Testis (tissue), 2 donors: ENCODE measurements at regions not wholly inside any gene's neighbourhood (a gene's known extent, or its start where the extent isn't known, plus 50 kb on each side); places are given as distances from the start of the nearest gene placed in this dataset.

Experiments
- DNase-seq: peaks from one replicate; pipeline ENCODE4 v3.0.0-alpha.2; 2019
- H3K27ac ChIP-seq, 2 donors: fragments of 200-600 bp; sonication (generic); one replicate each; pipeline ENCODE4 v1.5.1; 2019
- H3K27me3 ChIP-seq: fragments of 200-600 bp; sonication (generic); one replicate; pipeline ENCODE4 v1.5.1; 2019
- H3K36me3 ChIP-seq: fragments of 200-600 bp; sonication (generic); one replicate; pipeline ENCODE4 v1.5.1; 2017; ENCODE audit warnings: low read depth; ENCODE audit errors: missing control alignments
- H3K4me1 ChIP-seq: fragments of 200-600 bp; sonication (generic); one replicate; pipeline ENCODE4 v1.5.1; 2019
- H3K4me3 ChIP-seq, 2 donors: fragments of 200-600 bp; sonication (generic); one replicate each; pipeline ENCODE4 v1.5.1; 2017 to 2019
- H3K9me3 ChIP-seq: fragments of 200-600 bp; sonication (generic); one replicate; pipeline ENCODE4 v1.5.1; 2017
- CTCF ChIP-seq, 3 experiments: fragments of 450-650 bp in 2 of 3; fragments of 200-600 bp in 1 of 3; sonication (generic) in 1 of 3; IDR thresholded peaks; one replicate each; pipeline ENCODE4 v1.5.1; 2016 to 2019; ENCODE audit warnings: antibody characterized with exemption in 3 of 3, mild to moderate bottlenecking in 2 of 3, moderate library complexity in 1 of 3
- POLR2A ChIP-seq: fragments of 450-650 bp; IDR thresholded peaks from one replicate; pipeline ENCODE4 v1.6.1; 2017; ENCODE audit warnings: antibody characterized with exemption, mild to moderate bottlenecking, moderate library complexity
- WGBS, 2 donors: methylation state at CpG; one replicate each; pipeline ENCODE4 v1.1.5; 2018; 5-methylcytosine and 5-hydroxymethylcytosine counted together
- intact Hi-C: fragments of 100-400 bp; cut with DNase I; formaldehyde crosslinking; loops from one replicate; pipeline ENCODE4 v1.15.1; 2023; ENCODE audit warnings: low total_unique reads

GRCh38 chr20:40424695-40425094, 264.3 kb downstream of the MAFB start:
- H3K9me3 ChIP-seq = no peaks in the 10 kb centered on the region
- H3K4me1 ChIP-seq = no peaks in the 10 kb centered on the region
- no peak for DNase-seq
- H3K36me3 ChIP-seq = no peaks in the 10 kb centered on the region
- intact Hi-C loops = no loop called here
- no peak overlapping the region for H3K4me3 ChIP-seq
- TF ChIP-seq POLR2A = no peak
- no peak for TF ChIP-seq CTCF (IDR thresholded peaks at IDR 0.05)
- H3K27ac ChIP-seq = no peak overlapping the region
- no peaks in the 10 kb centered on the region for H3K27me3 ChIP-seq
- WGBS, 2 donors = 96 to 100% methylated on average over 1 of the region's 1 CpG

- no peak for TF ChIP-seq POLR2A
- TF ChIP-seq CTCF (IDR thresholded peaks at IDR 0.05) = no peak
Observed at GRCh38 chr20:40422656-40423055, 266.4 kb downstream of the MAFB start.

GRCh38 chr20:40416274-40416673, 272.8 kb downstream of the MAFB start:
- 95 to 97% methylated on average over 1 of the region's 1 CpG for WGBS, 2 donors
- Histone ChIP-seq H3K27ac (no peak overlapping the region), H3K27me3 (no peaks in the 10 kb centered on the region), H3K4me3 (no peak overlapping the region), H3K4me1 (no peaks in the 10 kb centered on the region), H3K9me3 (no peaks in the 10 kb centered on the region), H3K36me3 (no peaks in the 10 kb centered on the region)
- no peak for TF ChIP-seq POLR2A
- TF ChIP-seq CTCF (IDR thresholded peaks at IDR 0.05) = no peak
- no peak for DNase-seq
- intact Hi-C loops = no loop called here

More at GRCh38 chr20:40422656-40423055, 266.4 kb downstream of the MAFB start:
- Histone ChIP-seq H3K36me3 (no peaks in the 10 kb centered on the region), H3K27me3 (no peaks in the 10 kb centered on the region), H3K9me3 (no peaks in the 10 kb centered on the region), H3K4me3 (no peak overlapping the region), H3K27ac (no peak overlapping the region), H3K4me1 (no peaks in the 10 kb centered on the region)
- intact Hi-C loops = no loop called here
- no peak for DNase-seq

GRCh38 chr20:40414843-40415615, 274.0 kb downstream of the MAFB start:
- TF ChIP-seq CTCF (IDR thresholded peaks at IDR 0.05) (no peak), POLR2A (no peak)
- H3K27ac ChIP-seq = no peak overlapping the region
- DNase-seq = no peak
- H3K27me3 ChIP-seq = no peaks in the 10 kb centered on the region
- intact Hi-C loops = no loop called here
- no peaks in the 10 kb centered on the region for H3K4me1 ChIP-seq
- H3K36me3 ChIP-seq = no peaks in the 10 kb centered on the region
- H3K9me3 ChIP-seq = no peaks in the 10 kb centered on the region
- H3K4me3 ChIP-seq = no peak overlapping the region
- 83 to 94% methylated on average over 5 of the region's 5 CpGs for WGBS, 2 donors

GRCh38 chr20:40410028-40410427, 279.0 kb downstream of the MAFB start:
- Histone ChIP-seq H3K36me3 (no peaks in the 10 kb centered on the region), H3K4me3 (no peak overlapping the region), H3K27ac (no peak overlapping the region), H3K27me3 (no peaks in the 10 kb centered on the region), H3K4me1 (no peaks in the 10 kb centered on the region), H3K9me3 (no peaks in the 10 kb centered on the region)
- WGBS, 2 donors = 78 to 85% methylated on average over 3 of the region's 3 CpGs
- intact Hi-C loops = no loop called here
- no peak for DNase-seq
- TF ChIP-seq POLR2A (no peak), CTCF (IDR thresholded peaks at IDR 0.05) (no peak)
